NB4 (cell line): ENCODE measurements at regions not wholly inside any gene's neighbourhood (a gene's known extent, or its start where the extent isn't known, plus 50 kb on each side); places are given as distances from the start of the nearest gene placed in this dataset.

Experiments
- MAX ChIP-seq: IDR thresholded peaks from 2 replicates; pipeline ENCODE4 v1.6.1; 2011; ENCODE audit warnings: low read depth, low read length
- MYC ChIP-seq: IDR thresholded peaks from 2 replicates; pipeline ENCODE4 v1.6.1; 2011; ENCODE audit warnings: low read depth, low read length
- POLR2A ChIP-seq: IDR thresholded peaks from 2 replicates; pipeline ENCODE4 v1.6.1; 2011; ENCODE audit warnings: mild to moderate bottlenecking; ENCODE audit not compliant: insufficient read length; ENCODE audit errors: extremely low read depth
- TF ChIP-seq, protein P1 (sequence below): IDR thresholded peaks from one replicate; pipeline ENCODE4 v1.5.1; 2012; ENCODE audit warnings: low read depth, low read length

DNA sequence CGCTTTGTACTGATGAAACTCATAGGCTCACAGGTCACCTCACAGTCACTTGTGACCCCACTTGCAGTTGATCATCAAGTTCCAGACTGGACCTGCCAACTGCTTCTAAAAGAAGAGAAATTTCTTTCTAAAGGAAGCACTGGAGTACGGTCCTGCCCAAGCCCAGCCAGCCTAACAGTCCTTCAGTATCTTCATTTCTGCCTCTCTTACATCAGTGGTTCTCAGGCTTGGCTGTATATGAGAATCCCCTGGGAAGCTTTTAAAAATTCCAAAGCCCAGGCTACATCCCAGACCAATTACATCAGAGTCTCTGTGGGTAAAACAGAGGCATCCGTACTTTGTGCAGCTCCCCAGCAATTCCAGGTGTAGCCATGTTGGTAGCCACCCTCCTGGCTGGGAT is 282.1 kb downstream of the NFIB start:
- TF ChIP-seq, protein P1, sequence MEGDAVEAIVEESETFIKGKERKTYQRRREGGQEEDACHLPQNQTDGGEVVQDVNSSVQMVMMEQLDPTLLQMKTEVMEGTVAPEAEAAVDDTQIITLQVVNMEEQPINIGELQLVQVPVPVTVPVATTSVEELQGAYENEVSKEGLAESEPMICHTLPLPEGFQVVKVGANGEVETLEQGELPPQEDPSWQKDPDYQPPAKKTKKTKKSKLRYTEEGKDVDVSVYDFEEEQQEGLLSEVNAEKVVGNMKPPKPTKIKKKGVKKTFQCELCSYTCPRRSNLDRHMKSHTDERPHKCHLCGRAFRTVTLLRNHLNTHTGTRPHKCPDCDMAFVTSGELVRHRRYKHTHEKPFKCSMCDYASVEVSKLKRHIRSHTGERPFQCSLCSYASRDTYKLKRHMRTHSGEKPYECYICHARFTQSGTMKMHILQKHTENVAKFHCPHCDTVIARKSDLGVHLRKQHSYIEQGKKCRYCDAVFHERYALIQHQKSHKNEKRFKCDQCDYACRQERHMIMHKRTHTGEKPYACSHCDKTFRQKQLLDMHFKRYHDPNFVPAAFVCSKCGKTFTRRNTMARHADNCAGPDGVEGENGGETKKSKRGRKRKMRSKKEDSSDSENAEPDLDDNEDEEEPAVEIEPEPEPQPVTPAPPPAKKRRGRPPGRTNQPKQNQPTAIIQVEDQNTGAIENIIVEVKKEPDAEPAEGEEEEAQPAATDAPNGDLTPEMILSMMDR: no peak
- TF ChIP-seq POLR2A (no peak), MYC (no peak), MAX (no peak)
